HuH-7.5 (cell line): ENCODE measurements at regions not wholly inside any gene's neighbourhood (a gene's known extent, or its start where the extent isn't known, plus 50 kb on each side); places are given as distances from the start of the nearest gene placed in this dataset.
"Not testable (repeated sequence)": the region's sequence is repeated elsewhere in the genome, so short reads cannot be mapped to it uniquely, and the experiment has no call there.

Experiments
- DNase-seq: peaks from one replicate; pipeline ENCODE4 v3.0.0; 2011; ENCODE audit warnings: low spot score

DNA sequence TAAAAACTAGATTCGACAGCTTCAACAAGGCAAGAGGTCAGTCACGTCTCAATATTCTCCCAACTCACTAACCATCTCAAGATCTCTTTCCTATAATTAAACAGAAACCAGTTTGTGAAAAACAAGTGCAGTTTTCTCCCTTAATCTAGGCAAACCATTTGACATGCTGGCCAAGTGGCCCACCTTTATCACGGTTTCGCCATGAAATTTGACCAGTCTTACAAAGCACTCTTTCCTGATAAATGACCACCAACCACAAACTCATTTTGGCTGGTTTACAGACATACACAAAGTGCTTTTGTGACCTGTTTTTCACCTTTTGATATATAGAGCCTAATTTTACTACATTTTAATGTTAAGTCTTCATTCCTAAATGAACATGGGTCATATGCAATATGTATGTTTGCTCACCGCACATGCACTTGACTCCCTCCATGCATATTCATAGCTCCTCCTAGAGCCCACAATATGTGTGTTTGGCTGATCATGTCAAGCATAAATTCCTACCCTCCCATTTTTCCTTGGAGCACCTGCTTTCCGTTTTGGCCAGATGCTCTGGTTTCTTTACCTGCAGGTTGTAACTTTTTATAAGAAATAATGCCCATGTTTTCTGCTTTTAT lies 385.1 kb downstream of the RAD51AP2 start:
- no peak for DNase-seq

DNA sequence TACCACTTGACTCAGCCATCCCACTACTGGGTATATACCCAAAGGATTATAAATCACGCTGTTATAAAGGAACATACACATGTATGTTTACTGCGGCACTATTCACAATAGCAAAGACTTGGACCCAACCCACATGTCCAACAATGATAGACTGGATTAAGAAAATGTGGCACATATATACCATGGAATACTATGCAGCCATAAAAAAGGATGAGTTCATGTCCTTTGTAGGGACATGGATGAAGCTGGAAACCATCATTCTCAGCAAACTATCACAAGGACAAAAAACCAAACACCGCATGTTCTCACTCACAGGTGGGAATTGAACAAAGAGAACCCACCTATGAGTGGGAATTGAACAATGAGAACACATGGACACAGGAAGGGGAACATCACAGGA lies 387.6 kb downstream of the RAD51AP2 start:
- not testable (repeated sequence) for DNase-seq

DNA sequence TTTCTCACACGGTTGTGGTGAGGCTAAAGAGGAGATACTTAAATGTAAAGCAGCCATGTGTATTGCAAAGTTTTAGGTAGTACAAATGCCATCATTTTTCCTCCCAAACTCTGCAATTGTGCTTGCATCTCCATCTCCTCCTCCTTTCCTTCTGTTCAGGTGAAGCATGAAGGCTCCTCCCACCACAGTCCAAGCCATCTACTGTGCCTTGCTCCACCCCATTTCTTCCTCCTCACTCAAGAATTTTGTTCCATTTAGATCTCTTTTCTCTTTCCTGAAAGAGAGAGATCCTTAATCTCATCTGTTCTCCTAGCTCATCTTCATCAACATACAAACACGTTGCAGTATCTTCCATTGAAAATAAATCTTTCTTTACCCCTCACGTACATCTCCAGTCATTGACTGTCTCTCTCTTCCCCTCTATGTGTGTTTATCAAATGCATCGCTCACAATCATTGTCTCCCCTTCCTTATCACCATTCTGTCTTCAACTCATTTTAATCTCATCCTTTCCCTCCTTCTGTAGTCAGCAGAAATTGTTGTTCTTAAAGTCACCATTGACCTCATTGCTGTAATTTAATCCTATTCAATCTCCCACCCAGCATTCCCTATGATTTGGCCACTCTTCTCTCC lies 392.1 kb downstream of the RAD51AP2 start:
- no peak for DNase-seq

DNA sequence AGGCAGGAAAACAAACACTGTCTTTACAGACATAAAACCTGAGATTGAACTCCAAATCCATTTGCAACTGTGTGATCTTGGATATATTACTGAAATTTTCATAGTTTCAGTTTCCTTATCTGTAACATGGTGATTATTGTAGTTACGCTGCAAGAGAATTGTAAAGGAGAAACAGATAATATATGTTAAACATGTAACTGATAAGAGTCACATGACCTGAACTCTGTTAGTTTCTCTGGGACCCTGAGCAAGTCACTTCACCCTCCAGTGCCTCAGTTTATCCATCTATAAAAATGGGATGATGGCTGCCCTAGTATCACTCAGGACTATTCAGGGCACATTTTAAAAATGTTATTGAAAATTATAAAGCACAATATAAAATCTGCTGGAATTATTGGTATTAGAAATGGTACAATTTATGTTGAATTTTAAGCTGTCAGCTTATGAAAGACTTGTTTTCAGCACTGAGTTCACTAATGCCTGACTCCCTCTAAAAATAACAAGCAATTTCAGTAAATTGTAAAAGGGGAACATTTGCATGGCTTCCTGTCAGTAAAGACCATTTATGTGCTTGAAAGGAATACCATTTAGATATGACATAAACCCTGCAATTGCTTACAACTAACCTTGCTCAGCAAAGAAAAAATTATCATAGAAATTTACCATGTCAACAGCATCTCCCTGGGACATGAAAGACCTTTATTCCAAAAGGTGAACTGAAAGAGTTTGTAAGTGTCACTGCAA lies 393.5 kb downstream of the RAD51AP2 start:
- DNase-seq: no peak

DNA sequence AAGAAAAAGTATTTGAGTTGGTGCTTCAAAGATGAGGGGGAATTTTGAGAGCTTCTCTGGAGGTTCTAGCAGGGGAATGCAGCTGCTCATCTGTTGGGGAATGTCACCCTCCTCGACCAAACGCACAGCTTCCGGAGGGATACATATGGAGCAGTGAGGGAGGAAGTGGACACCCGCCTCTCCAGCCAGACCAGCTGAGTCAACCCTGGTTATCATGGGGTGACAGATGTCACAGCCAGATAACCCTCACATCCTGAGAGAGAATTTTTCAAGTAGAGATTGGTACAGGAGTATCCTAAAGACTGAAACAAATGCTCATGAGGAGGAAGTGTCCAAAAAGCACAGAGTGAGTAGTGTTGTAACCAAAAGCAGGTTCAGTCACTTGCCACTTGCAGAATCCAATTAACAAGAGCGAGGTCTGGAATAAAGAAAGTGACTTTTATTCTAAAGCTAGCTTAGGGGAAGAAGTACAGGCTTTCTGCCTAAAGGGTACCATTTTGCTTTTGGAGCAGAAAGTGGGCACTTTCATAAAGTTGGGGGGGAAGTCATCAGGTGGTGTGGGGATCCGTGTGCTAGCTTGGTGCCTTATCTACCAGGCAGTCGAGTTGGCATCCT lies 395.2 kb downstream of the RAD51AP2 start:
- DNase-seq: no peak

DNA sequence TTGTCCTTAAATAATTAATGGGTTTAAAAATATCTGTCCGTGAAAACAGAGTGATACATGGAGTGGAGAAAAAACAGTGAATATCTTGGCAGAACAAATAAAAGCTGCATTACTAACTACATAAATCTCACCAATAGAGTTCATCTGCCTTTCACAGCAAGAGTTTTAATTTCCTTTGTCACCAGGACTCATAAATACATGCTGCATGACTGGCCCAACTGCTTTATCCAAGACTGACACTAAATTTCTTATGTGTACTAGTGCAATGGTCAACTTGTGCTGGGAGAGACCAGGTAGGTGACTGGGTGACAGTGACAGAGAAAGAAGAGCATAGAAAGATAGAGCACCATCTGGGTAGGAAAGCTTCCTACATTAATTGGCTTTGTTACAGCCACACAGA lies 402.8 kb downstream of the RAD51AP2 start:
- DNase-seq: no peak

DNA sequence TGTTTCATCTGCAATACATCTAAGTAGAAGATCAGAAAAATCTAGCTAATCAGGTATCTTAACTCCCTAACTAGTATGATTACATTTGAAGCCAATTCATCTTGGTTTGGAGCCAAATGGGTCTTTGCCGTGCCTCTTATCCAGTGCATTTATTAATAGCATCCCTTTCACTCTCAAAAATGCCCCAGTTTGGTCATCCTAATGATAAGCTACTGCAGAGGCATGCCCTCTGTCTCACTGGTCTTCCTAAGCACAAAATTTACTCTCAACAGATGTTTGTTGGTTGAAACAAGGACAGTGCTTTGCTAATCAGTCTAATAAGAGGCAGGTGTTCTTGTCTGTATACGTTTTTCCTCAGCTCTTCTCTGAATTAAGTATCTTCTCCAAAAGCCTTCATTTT lies 403.2 kb downstream of the RAD51AP2 start:
- no peak for DNase-seq

DNA sequence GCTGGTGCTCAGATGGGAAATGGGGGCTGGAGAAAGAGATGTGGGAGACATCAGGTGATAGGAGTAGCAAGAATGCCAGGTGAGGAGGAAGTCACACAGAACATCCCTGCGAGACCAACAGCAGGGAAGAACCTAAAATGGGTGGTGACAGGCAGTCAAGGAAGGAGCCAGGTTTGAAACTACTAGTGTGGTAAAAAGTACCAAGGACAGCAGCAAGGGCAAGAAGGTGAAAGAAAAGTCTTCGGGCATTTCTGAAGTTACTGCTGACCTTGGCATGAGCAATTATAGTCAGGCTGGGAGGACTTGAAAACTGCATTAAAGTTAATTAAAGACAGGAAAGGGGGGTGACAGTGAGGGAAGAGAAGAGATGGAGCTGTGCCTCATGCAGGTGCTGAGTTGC lies 410.4 kb downstream of the RAD51AP2 start:
- no peak for DNase-seq

DNA sequence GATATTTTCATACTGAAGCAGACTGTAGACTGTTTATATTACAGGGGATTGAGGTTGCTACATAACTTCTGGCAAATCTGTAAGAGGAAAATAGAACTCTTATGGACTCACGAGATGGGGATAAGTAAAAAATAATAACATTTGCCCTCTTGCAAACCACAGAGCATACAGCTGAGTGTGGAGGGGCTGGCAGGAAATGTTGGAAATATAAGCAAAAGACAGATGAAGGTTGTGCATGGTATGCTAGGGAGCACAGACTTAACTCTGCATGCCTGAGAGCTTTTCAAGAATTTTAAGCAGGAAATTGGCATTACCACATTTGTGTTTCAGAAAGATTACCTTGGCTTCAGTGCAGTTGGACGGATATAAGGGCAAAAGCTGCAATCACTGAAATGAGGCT lies 411.1 kb downstream of the RAD51AP2 start:
- no peak for DNase-seq

DNA sequence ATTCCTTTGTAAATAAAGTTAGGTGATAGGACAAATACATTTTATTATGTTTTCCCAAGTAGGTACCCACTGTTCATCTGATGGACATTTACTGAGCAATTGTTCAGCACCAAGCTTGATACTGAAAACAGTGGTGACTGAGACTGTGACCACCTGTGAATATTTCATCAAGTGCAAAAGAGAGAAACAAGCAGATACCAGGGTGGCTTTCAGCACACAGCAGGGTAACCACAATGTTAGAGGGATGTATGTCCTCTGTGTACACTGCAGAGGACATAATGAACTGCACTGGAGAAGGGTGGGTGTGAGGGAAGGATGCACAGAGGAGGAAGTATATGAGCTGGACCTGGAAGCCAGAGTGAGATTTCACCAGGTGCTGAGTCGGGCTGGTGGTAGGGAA lies 411.8 kb downstream of the RAD51AP2 start:
- no peak for DNase-seq

DNA sequence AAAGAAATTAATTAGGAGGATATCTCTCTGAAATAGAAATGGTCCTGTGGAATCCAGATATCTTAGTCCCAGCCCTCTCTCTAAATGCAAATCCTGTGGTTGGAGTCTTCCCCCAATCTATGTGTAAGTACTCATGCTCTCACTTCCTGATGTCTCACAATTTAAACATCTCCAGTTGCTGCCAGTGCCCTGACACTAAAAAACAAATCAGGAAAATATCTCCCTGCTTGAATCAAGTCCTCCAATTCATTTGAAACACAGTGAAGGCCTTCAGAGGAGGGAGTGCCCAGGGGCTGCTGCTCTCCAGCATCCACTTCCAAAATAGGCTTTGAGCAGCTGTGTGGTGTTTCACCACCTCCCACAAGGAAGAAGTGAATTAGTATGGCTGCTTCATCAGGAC lies 413.8 kb downstream of the RAD51AP2 start:
- no peak for DNase-seq

DNA sequence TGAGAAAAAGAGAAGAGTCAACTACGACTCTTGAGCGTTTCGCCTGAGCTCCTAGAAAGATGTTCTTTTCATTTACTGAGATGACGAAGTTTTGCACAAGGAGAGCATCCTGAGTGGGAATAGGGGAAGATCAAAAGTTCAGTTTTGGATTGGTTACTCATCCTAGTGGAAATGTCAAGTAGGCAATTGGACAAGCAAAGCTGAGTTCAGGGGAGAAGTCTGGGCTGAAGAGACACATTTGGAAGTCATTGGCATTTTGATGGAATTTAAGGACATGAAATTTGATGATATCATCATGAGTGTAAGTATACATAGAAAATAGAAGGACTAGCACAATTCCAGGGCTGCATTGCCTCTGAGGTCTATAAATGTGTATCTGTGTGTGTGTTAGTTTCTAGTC lies 416.6 kb downstream of the RAD51AP2 start:
- DNase-seq: no peak

DNA sequence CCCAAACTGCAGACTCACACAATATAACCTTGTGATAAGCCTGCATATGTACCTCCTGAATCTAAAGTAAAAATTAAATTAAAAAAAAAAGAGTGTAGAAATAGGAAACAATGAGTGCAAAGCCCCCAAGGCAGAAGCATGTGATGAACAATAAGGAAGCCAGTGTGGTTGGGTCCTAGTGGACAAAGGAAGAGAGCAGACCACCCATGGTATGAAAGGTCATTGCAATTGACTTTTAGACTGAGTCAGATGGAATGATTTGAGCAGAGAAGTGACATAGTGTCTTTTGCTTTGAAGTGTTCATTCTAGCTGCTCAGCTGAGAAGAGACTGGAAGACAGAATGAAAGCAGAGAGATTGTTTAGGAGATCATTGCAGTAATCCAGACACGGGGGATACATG lies 417.1 kb downstream of the RAD51AP2 start:
- DNase-seq: no peak

DNA sequence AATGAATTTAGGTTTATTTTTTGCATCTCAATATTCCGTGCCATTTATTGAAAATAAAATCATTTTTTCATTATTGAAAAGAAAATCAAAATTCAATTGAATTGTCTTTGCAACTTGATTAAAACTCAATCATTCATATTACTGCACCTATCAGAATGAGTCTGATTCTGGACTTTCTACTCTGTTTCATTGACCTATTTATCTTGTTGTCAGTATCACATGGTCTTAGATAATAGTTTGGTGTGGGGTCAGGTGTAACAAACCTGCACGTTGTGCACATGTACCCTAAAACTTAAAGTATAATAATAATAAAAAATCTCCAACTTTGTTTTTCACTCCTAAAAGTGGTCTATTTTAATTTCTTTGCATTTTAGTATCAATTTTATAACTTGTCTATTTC lies 422.9 kb downstream of the RAD51AP2 start:
- DNase-seq: no peak

DNA sequence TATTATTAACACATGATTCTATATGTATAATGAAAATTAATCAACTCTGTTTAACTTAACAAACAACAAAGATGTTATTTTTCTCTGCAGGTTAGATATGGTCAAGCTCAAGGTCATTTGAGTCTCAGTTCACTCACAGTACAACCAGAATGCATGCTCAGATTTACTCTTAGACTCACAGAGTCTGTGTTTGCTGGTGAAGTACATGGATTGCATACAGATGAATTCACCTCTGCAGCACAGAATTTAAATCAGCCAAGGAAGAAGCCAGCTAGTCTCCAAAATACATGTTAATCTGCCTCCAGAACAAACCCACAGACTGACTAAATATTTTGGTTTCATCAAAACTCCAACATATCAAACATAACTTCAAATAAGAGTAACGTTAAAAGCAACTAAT lies 424.5 kb downstream of the RAD51AP2 start:
- no peak for DNase-seq

DNA sequence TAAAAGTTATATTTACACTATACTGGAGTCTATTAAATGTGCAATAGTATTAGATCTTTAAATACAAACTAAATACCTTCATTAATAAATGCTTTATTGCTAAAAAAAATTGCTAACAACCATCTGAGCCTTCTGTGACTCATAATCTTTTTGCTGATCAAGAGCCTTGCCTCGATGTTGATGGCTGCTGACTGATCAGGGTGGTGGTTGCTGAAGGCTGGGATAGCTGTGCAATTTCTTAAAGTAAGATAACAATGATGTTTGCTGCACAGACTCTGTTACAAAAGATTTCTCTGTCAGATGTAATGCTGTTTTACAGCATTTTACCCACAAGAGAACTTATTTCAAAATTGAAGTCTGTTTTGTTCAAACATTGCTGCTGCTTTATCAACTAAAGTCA lies 421.4 kb upstream of the CYRIA start:
- DNase-seq: no peak

DNA sequence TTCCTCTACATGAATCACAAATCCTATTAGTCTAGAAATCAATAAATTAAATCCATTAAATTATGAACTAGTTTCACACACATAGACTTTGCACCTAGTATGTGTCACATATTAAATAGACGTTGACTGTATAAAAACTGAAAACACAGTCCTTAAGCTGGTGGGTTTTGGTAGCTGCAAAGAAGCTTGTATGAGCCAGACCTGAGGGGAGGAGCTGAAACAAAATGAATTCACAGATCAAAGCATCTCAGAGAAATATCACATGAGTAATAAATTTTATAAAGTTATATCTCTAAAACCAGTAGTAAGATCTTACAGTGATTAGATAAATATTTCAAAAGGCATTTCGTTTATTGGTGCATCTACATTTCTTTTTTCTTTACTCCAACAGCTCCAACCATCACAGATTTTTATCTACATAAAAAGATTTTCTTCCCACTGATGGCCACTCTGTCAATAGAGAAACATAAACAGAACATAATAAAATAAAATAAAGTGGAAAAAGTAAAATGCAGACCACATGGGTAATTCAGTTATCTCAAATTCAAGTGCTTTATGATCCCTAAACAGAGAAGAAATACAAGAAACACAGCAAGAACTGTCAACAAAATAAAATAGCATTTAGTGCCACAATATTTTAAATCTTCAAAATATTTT lies 420.0 kb upstream of the CYRIA start:
- no peak for DNase-seq

DNA sequence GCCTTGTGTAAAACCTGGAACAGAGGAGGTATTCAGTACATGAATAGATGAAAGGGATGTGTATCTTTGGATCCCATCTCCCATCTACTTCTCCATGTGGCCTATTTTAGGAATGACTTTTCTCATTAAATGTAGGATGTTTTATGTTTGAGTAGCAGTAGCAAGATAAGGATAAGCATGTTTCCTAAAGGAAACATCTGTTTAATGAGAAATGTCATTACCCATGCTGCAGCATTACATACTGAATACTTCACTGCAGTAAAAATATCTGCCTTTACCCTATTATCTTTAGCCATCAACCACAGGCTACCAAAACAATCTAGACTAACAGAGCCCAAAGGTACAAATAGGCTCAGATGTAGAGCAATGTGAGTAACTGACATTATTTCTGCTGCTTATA lies 419.2 kb upstream of the CYRIA start:
- no peak for DNase-seq

DNA sequence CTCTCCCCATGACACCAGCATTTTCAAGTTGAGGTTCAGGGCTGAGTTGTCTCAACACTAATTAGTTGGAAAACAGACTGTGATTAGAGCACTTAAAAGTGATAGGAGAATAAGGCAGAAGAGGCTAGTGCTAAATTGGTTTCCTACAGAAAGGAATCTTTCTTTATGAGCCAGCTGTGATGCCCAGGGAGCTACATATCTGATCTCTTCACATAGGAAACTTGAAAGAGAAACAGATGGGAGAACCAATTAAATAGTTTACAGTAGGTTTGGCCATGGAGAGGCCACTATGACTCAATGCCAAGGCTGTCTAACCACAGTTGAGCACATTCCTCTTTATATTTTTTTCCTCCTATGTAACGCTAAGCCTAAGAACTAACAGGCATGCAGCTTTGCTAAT lies 418.3 kb upstream of the CYRIA start:
- no peak for DNase-seq

DNA sequence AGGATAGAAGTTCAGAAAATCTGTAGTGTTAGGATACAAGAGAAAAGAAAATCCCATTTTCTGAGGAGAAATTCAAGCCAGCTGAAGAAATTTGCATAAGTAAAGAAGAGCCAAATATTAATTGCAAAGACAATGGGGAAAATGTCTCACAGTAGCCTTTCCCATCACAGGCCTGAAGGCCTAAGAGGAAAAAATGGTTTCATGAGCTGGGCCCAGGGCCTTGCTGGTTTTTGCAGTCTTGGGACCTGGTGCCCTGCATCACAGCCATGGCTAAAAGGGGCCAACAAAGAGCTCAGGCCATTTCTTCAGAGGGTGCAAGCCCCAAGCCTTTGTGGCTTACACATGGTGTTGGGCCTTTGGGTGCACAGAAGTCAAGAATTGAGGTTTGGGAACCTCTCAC lies 413.6 kb upstream of the CYRIA start:
- DNase-seq: no peak

DNA sequence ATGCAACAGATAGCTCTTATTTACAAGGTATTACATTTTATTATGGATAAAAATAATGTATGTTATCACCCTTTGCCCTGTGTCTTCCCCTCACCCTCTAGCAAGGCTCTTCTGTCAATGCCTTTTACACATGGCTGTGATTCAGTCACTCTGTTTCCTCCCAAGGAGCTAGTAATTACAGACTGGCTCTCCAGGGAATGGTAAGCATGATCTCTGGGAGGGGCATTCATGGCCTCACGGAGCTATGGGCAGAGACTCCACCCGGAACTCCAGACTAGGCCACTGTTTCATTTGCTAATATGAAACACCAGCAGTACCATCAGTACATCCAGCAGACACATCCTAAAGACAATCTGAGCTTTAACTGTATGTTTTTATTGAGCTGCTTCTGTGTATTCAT lies 410.9 kb upstream of the CYRIA start:
- DNase-seq: no peak

DNA sequence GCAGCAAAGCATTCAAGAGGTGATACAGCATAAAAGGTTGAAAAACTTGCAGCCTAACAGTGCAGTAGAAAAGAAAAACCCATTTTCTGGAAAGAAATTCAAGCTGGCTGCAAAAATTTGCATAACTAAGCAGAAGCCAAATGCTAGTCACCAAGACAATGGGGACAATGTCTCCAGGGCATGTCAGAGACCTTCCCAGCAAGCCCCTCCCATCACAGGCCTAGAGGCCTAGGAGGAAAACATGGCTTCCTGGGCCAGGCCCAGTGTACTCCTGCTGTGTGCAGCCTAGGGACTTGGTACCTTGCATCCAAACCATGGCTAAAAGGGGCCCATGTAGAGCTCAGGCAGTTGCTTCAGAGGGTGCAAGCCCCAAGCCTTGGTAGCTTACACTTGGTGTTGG lies 405.1 kb upstream of the CYRIA start:
- no peak for DNase-seq

DNA sequence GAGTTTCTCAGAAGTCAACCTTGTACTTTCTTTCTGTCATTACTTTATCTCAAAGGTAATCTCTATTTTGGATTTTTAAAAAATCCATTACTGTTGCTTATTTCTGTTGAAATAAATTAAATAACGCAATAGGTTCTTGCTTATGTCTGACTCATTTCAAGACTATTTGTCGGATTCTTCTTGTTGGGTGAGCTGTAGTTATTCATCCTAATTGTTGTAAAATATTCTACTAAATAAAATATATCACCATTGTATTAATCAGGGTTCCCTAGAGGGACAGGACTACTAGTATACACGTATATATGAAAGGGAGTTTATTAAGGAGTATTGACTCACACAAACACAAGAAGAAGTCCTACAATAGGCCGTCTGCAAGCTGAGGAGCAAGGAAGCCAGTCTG lies 403.9 kb upstream of the CYRIA start:
- no peak for DNase-seq
